ENCODE measurements at regions not wholly inside any gene's neighbourhood (a gene's known extent, or its start where the extent isn't known, plus 50 kb on each side); places are given as distances from the start of the nearest gene placed in this dataset.

DNA sequence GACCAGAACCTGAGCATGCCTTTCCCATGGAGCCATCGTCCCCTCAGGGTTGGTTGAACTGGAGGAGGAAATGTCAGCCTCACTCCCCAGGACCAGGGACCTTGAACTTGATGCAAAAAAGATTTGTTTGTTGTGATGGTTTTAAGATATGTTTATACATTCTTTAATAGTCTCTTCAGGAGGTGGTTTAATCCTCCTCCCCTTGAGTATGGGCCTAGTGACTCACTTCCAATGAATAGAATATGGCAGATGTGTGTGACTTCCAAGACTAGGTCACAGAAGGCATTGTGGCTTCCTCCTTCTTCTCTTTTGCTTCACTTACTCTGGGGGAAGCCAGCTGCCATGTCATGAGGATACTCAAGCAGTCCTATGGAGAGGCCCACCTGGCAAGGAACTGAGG is 81.7 kb upstream of the WNT4 start:
- Histone ChIP-seq H3K27ac (replicated peaks; ENCODE audit: low read length) (no peak overlapping the region), H2BK5ac (ENCODE audit: low read length) (no peak overlapping the region), H3K4me3 (ENCODE audit: low read length in 2 of 2) (no peak overlapping the region), H3K14ac (ENCODE audit: low read length) (no peak overlapping the region), H2BK12ac (ENCODE audit: low read length) (no peak overlapping the region), H3K23ac (ENCODE audit: low read depth, low read length, poor library complexity) (no peak overlapping the region), H2AK5ac (ENCODE audit: low read depth, low read length) (no peak overlapping the region), H3K36me3 (replicated peaks in 1 of 2; ENCODE audit: control insufficient read depth in 2 of 2, insufficient read depth in 2 of 2, low read length in 2 of 2) (no peaks in the 10 kb centered on the region), H2AFZ (ENCODE audit: low read length) (no peak overlapping the region), H2BK15ac (ENCODE audit: low read length) (no peak overlapping the region), H3K79me1 (ENCODE audit: low read depth, low read length) (no peaks in the 10 kb centered on the region), H3K4me1 (ENCODE audit: control insufficient read depth in 2 of 2, insufficient read depth in 1 of 2, low read depth in 1 of 2, low read length in 2 of 2) (peaks cover 5 to 13% of the 10 kb centered on the region in 2 donors), H3K27me3 (ENCODE audit: control insufficient read depth in 3 of 3, insufficient read depth in 3 of 3, low read depth in 1 of 3, low read length in 3 of 3) (peaks cover 0 to 52% (median 25%) of the 10 kb centered on the region in 3 experiments), H4K91ac (ENCODE audit: low read depth, low read length, poor library complexity) (no peak overlapping the region), H4K8ac (ENCODE audit: low read depth, low read length) (no peak overlapping the region), H2BK120ac (ENCODE audit: low read depth, low read length) (no peak overlapping the region), H3K9ac (ENCODE audit: low read depth, low read length, poor library complexity) (no peak overlapping the region), H3K18ac (ENCODE audit: low read length) (no peak overlapping the region), H3K4me2 (ENCODE audit: insufficient read depth, low read length, poor library complexity, severe bottlenecking) (no peak overlapping the region), H3K9me3 (replicated peaks in 1 of 2; ENCODE audit: control insufficient read depth in 2 of 2, insufficient read depth in 1 of 2, low read depth in 1 of 2, low read length in 2 of 2) (peaks cover 0 to 10% of the 10 kb centered on the region in 2 donors), H3K4ac (ENCODE audit: low read length) (no peak overlapping the region)
- DNase-seq (ENCODE audit: low spot score): no peak
- no CpG with 5 or more reads among the region's 1 CpG for WGBS, 2 donors (ENCODE audit: extremely low coverage in 2 of 2, insufficient read length in 2 of 2, insufficient replicate concordance in 1 of 2)

DNA sequence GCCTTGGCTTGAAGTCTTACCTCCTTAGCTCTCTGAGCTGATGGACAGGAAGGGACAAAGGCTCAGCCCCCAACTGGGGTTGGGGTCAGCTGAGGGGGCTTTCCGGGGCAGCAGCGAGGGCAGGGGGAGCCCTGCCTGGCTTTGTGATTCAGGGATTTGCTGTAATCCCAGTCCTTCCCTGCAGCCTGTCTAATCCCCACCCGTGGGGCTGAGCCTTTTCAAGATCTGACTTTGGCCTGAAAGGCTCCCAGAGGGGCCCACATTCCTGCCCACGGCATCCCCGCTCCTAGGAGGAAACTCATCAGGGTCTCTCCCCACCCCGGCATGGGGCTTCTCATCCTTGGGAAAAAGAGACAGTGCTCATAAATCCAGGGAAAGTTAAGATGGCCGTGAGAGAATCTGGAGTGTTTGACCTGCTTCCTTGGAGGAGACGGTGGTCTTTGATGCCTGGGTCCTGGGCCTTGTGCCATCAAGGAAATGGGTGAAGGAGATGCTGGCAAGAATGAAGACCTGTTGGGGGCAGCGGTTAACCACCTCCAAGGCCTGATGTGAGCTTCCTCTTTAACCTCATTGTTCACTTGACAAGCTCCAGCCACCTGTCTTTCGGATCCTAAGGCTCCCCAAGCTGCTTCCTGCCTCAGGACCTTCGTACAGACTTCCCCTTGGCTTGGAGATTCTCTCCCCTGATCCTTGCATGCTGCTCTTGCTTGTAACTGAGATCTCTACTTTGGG is 83.1 kb upstream of the WNT4 start:
- Histone ChIP-seq H4K8ac (ENCODE audit: low read depth, low read length) (no peak overlapping the region), H3K9me3 (replicated peaks in 1 of 2; ENCODE audit: control insufficient read depth in 2 of 2, insufficient read depth in 1 of 2, low read depth in 1 of 2, low read length in 2 of 2) (peaks cover 0 to 8% of the 10 kb centered on the region in 2 donors), H3K14ac (ENCODE audit: low read length) (no peak overlapping the region), H2AFZ (ENCODE audit: low read length) (no peak overlapping the region), H3K23ac (ENCODE audit: low read depth, low read length, poor library complexity) (no peak overlapping the region), H2BK12ac (ENCODE audit: low read length) (no peak overlapping the region), H3K36me3 (replicated peaks in 1 of 2; ENCODE audit: control insufficient read depth in 2 of 2, insufficient read depth in 2 of 2, low read length in 2 of 2) (no peaks in the 10 kb centered on the region), H3K27me3 (ENCODE audit: control insufficient read depth in 3 of 3, insufficient read depth in 3 of 3, low read depth in 1 of 3, low read length in 3 of 3) (peaks cover 0 to 46% (median 19%) of the 10 kb centered on the region in 3 experiments), H3K9ac (ENCODE audit: low read depth, low read length, poor library complexity) (no peak overlapping the region), H3K4ac (ENCODE audit: low read length) (no peak overlapping the region), H2BK120ac (ENCODE audit: low read depth, low read length) (no peak overlapping the region), H2BK15ac (ENCODE audit: low read length) (no peak overlapping the region), H3K27ac (replicated peaks; ENCODE audit: low read length) (no peak overlapping the region), H3K18ac (ENCODE audit: low read length) (no peak overlapping the region), H3K4me1 (ENCODE audit: control insufficient read depth in 2 of 2, insufficient read depth in 1 of 2, low read depth in 1 of 2, low read length in 2 of 2) (peaks cover 5 to 13% of the 10 kb centered on the region in 2 donors), H3K4me3 (ENCODE audit: low read length in 2 of 2) (no peak overlapping the region), H4K91ac (ENCODE audit: low read depth, low read length, poor library complexity) (no peak overlapping the region), H3K4me2 (ENCODE audit: insufficient read depth, low read length, poor library complexity, severe bottlenecking) (no peak overlapping the region), H2BK5ac (ENCODE audit: low read length) (no peak overlapping the region), H3K79me1 (ENCODE audit: low read depth, low read length) (no peaks in the 10 kb centered on the region), H2AK5ac (ENCODE audit: low read depth, low read length) (no peak overlapping the region)
- no CpG with 5 or more reads among the region's 11 CpGs for WGBS, 2 donors (ENCODE audit: extremely low coverage in 2 of 2, insufficient read length in 2 of 2, insufficient replicate concordance in 1 of 2)
- peak; percentile 48 for DNase-seq (ENCODE audit: low spot score)

DNA sequence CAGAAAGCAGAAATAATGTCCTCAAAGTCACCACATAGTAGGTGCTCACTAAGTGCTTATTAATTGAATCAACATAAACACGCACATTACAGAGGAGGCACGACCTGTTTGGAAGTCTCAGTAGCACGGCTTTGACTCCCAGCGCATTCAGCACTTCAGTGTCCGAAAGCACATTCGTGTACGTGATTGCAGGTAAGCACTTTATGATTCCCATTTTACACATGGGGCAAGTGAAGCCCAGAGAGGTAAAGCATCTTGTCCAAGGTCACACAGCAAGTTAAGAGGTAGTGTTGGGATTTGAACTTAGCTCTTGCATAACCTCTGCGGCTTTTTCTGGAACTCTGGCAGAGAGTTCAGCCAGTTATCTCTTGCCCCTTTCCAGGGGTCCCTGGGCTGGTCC is 85.2 kb upstream of the WNT4 start:
- no peak overlapping the region for H3K18ac ChIP-seq (ENCODE audit: low read length)
- no peak overlapping the region for H2AK5ac ChIP-seq (ENCODE audit: low read depth, low read length)
- no peak overlapping the region for H2AFZ ChIP-seq (ENCODE audit: low read length)
- no peak overlapping the region for H3K4ac ChIP-seq (ENCODE audit: low read length)
- H3K27me3 ChIP-seq (ENCODE audit: control insufficient read depth in 3 of 3, insufficient read depth in 3 of 3, low read depth in 1 of 3, low read length in 3 of 3): peaks cover 0 to 41% (median 8%) of the 10 kb centered on the region in 3 experiments
- H4K91ac ChIP-seq (ENCODE audit: low read depth, low read length, poor library complexity): no peak overlapping the region
- peaks cover 5 to 13% of the 10 kb centered on the region in 2 donors for H3K4me1 ChIP-seq (ENCODE audit: control insufficient read depth in 2 of 2, insufficient read depth in 1 of 2, low read depth in 1 of 2, low read length in 2 of 2)
- H3K9ac ChIP-seq (ENCODE audit: low read depth, low read length, poor library complexity): no peak overlapping the region
- H2BK15ac ChIP-seq (ENCODE audit: low read length): no peak overlapping the region
- H3K4me2 ChIP-seq (ENCODE audit: insufficient read depth, low read length, poor library complexity, severe bottlenecking): no peak overlapping the region
- no peak overlapping the region for H2BK12ac ChIP-seq (ENCODE audit: low read length)
- H3K27ac ChIP-seq (replicated peaks; ENCODE audit: low read length): no peak overlapping the region
- H3K23ac ChIP-seq (ENCODE audit: low read depth, low read length, poor library complexity): no peak overlapping the region
- no peak overlapping the region for H2BK5ac ChIP-seq (ENCODE audit: low read length)
- peaks cover 0 to 3% of the 10 kb centered on the region in 2 donors for H3K9me3 ChIP-seq (replicated peaks in 1 of 2; ENCODE audit: control insufficient read depth in 2 of 2, insufficient read depth in 1 of 2, low read depth in 1 of 2, low read length in 2 of 2)
- no peak overlapping the region for H3K14ac ChIP-seq (ENCODE audit: low read length)
- no peak overlapping the region for H4K8ac ChIP-seq (ENCODE audit: low read depth, low read length)
- no peak overlapping the region for H3K4me3 ChIP-seq (ENCODE audit: low read length in 2 of 2)
- WGBS, 2 donors (ENCODE audit: extremely low coverage in 2 of 2, insufficient read length in 2 of 2, insufficient replicate concordance in 1 of 2): no CpG with 5 or more reads among the region's 8 CpGs
- H3K36me3 ChIP-seq (replicated peaks in 1 of 2; ENCODE audit: control insufficient read depth in 2 of 2, insufficient read depth in 2 of 2, low read length in 2 of 2): no peaks in the 10 kb centered on the region
- no peak for DNase-seq (ENCODE audit: low spot score)
- no peak overlapping the region for H2BK120ac ChIP-seq (ENCODE audit: low read depth, low read length)
- no peaks in the 10 kb centered on the region for H3K79me1 ChIP-seq (ENCODE audit: low read depth, low read length)

DNA sequence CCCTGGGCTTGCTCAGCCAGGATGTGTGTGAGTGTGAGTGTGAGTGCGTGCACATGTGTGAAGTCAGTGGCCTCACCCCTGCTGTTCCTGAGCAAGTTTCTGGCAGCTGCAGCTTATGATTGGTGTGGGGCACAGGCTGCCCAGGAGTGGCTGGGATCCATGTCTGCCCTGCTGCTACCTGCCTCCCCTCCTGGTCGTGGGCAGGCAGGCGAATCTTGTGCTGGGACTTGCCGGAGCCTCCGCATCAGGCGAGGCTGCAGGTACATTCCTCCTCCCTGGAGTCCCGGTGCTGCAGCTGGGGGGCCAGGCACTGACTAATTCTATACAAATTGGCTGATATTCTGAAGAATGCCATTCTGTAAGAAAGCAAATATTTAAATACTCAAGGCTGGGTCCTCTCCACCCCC is 85.6 kb upstream of the WNT4 start:
- H3K18ac ChIP-seq (ENCODE audit: low read length): no peak overlapping the region
- H3K9ac ChIP-seq (ENCODE audit: low read depth, low read length, poor library complexity): no peak overlapping the region
- no peak overlapping the region for H3K14ac ChIP-seq (ENCODE audit: low read length)
- H2AK5ac ChIP-seq (ENCODE audit: low read depth, low read length): no peak overlapping the region
- no CpG with 5 or more reads among the region's 7 CpGs for WGBS, 2 donors (ENCODE audit: extremely low coverage in 2 of 2, insufficient read length in 2 of 2, insufficient replicate concordance in 1 of 2)
- H3K4me3 ChIP-seq (ENCODE audit: low read length in 2 of 2): no peak overlapping the region
- no peak overlapping the region for H3K23ac ChIP-seq (ENCODE audit: low read depth, low read length, poor library complexity)
- H3K9me3 ChIP-seq (replicated peaks in 1 of 2; ENCODE audit: control insufficient read depth in 2 of 2, insufficient read depth in 1 of 2, low read depth in 1 of 2, low read length in 2 of 2): peaks cover 0 to 3% of the 10 kb centered on the region in 2 donors
- no peak overlapping the region for H4K8ac ChIP-seq (ENCODE audit: low read depth, low read length)
- H2BK120ac ChIP-seq (ENCODE audit: low read depth, low read length): no peak overlapping the region
- H3K27ac ChIP-seq (replicated peaks; ENCODE audit: low read length): no peak overlapping the region
- DNase-seq (ENCODE audit: low spot score): no peak
- H2BK15ac ChIP-seq (ENCODE audit: low read length): no peak overlapping the region
- H3K4me1 ChIP-seq (ENCODE audit: control insufficient read depth in 2 of 2, insufficient read depth in 1 of 2, low read depth in 1 of 2, low read length in 2 of 2): peaks cover 5 to 13% of the 10 kb centered on the region in 2 donors
- H4K91ac ChIP-seq (ENCODE audit: low read depth, low read length, poor library complexity): no peak overlapping the region
- no peak overlapping the region for H2AFZ ChIP-seq (ENCODE audit: low read length)
- no peak overlapping the region for H3K4ac ChIP-seq (ENCODE audit: low read length)
- H3K36me3 ChIP-seq (replicated peaks in 1 of 2; ENCODE audit: control insufficient read depth in 2 of 2, insufficient read depth in 2 of 2, low read length in 2 of 2): no peaks in the 10 kb centered on the region
- no peak overlapping the region for H3K4me2 ChIP-seq (ENCODE audit: insufficient read depth, low read length, poor library complexity, severe bottlenecking)
- no peak overlapping the region for H2BK12ac ChIP-seq (ENCODE audit: low read length)
- H3K79me1 ChIP-seq (ENCODE audit: low read depth, low read length): no peaks in the 10 kb centered on the region
- H3K27me3 ChIP-seq (ENCODE audit: control insufficient read depth in 3 of 3, insufficient read depth in 3 of 3, low read depth in 1 of 3, low read length in 3 of 3): peaks cover 0 to 42% (median 8%) of the 10 kb centered on the region in 3 experiments
- no peak overlapping the region for H2BK5ac ChIP-seq (ENCODE audit: low read length)
